LNCAP (cell line): ENCODE measurements at regions not wholly inside any gene's neighbourhood (a gene's known extent, or its start where the extent isn't known, plus 50 kb on each side); places are given as distances from the start of the nearest gene placed in this dataset.

Source experiments
- CTCF ChIP-seq: fragments of 450-650 bp; IDR thresholded peaks from 2 replicates; pipeline ENCODE4 v1.5.1; 2017; ENCODE audit warnings: mild to moderate bottlenecking

GRCh38 chr11:38948392-38948791 is 2350.4 kb upstream of the RAG2 start:
- no peak for TF ChIP-seq CTCF

- TF ChIP-seq CTCF = no peak
These were observed 2339.7 kb upstream of the RAG2 start for GRCh38 chr11:38937709-38938108.

- TF ChIP-seq CTCF = no peak
These were observed 2337.9 kb upstream of the RAG2 start for GRCh38 chr11:38935941-38936340.

GRCh38 chr11:38927993-38928392 is 2330.0 kb upstream of the RAG2 start:
- TF ChIP-seq CTCF = no peak

- no peak for TF ChIP-seq CTCF
These were observed 2326.6 kb upstream of the RAG2 start for GRCh38 chr11:38924644-38925043.

GRCh38 chr11:38900211-38900610 is 2302.2 kb upstream of the RAG2 start:
- no peak for TF ChIP-seq CTCF

GRCh38 chr11:38884145-38884865 is 2286.3 kb upstream of the RAG2 start:
- TF ChIP-seq CTCF = no peak

GRCh38 chr11:38867338-38867737 is 2269.3 kb upstream of the RAG2 start:
- TF ChIP-seq CTCF = no peak
